Parathyroid adenoma (tissue), 2 donors: ENCODE measurements at regions not wholly inside any gene's neighbourhood (a gene's known extent, or its start where the extent isn't known, plus 50 kb on each side); places are given as distances from the start of the nearest gene placed in this dataset.

ENCODE experiments used
- H2AFZ ChIP-seq: fragments of 300-600 bp; sonication (generic); one replicate; pipeline ENCODE4 v1.7.0; 2017; ENCODE audit warnings: antibody characterized with exemption, mild to moderate bottlenecking
- H3K27ac ChIP-seq: fragments of 300-600 bp; sonication (generic); one replicate; pipeline ENCODE4 v1.7.0; 2017
- H3K27me3 ChIP-seq: fragments of 300-600 bp; sonication (generic); one replicate; pipeline ENCODE4 v1.7.0; 2017; ENCODE audit warnings: low read length; ENCODE audit not compliant: control insufficient read depth, insufficient read depth
- H3K36me3 ChIP-seq: fragments of 300-600 bp; sonication (generic); one replicate; pipeline ENCODE4 v1.7.0; 2017; ENCODE audit warnings: low read length; ENCODE audit not compliant: control insufficient read depth, insufficient read depth
- H3K4me1 ChIP-seq: fragments of 300-600 bp; sonication (generic); one replicate; pipeline ENCODE4 v1.7.0; 2017; ENCODE audit warnings: control low read depth
- H3K4me2 ChIP-seq: fragments of 300-600 bp; sonication (generic); one replicate; pipeline ENCODE4 v1.7.0; 2017; ENCODE audit warnings: low read length
- H3K4me3 ChIP-seq: fragments of 300-600 bp; sonication (generic); one replicate; pipeline ENCODE4 v1.7.0; 2017; ENCODE audit warnings: low read depth, low read length
- H3K79me2 ChIP-seq: fragments of 300-600 bp; sonication (generic); one replicate; pipeline ENCODE4 v1.7.0; 2017; ENCODE audit warnings: control low read depth
- H3K9ac ChIP-seq: fragments of 300-600 bp; sonication (generic); one replicate; pipeline ENCODE4 v1.7.0; 2017; ENCODE audit warnings: mild to moderate bottlenecking
- H3K9me3 ChIP-seq: fragments of 300-600 bp; sonication (generic); one replicate; pipeline ENCODE4 v1.7.0; 2017; ENCODE audit warnings: low read length; ENCODE audit not compliant: control insufficient read depth
- TF ChIP-seq, protein P1 (sequence below): fragments of 300-600 bp; sonication (generic); IDR thresholded peaks from one replicate; pipeline ENCODE4 v1.7.0; 2017; ENCODE audit warnings: antibody characterized with exemption, mild to moderate bottlenecking
- donor health status: primary hyperparathyroidism.

GRCh38 chr5:2432076-2432920, 319.2 kb downstream of the IRX2 start:
- H3K9me3 ChIP-seq = no peaks in the 10 kb centered on the region
- no peaks in the 10 kb centered on the region for H3K36me3 ChIP-seq
- no peak overlapping the region for H3K4me3 ChIP-seq
- TF ChIP-seq, protein P1, sequence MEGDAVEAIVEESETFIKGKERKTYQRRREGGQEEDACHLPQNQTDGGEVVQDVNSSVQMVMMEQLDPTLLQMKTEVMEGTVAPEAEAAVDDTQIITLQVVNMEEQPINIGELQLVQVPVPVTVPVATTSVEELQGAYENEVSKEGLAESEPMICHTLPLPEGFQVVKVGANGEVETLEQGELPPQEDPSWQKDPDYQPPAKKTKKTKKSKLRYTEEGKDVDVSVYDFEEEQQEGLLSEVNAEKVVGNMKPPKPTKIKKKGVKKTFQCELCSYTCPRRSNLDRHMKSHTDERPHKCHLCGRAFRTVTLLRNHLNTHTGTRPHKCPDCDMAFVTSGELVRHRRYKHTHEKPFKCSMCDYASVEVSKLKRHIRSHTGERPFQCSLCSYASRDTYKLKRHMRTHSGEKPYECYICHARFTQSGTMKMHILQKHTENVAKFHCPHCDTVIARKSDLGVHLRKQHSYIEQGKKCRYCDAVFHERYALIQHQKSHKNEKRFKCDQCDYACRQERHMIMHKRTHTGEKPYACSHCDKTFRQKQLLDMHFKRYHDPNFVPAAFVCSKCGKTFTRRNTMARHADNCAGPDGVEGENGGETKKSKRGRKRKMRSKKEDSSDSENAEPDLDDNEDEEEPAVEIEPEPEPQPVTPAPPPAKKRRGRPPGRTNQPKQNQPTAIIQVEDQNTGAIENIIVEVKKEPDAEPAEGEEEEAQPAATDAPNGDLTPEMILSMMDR = no peak
- no peaks in the 10 kb centered on the region for H3K79me2 ChIP-seq
- no peak overlapping the region for H3K27ac ChIP-seq
- H3K27me3 ChIP-seq = no peaks in the 10 kb centered on the region
- no peak overlapping the region for H2AFZ ChIP-seq
- no peak overlapping the region for H3K4me2 ChIP-seq
- H3K9ac ChIP-seq = no peak overlapping the region
- H3K4me1 ChIP-seq = no peaks in the 10 kb centered on the region

DNA sequence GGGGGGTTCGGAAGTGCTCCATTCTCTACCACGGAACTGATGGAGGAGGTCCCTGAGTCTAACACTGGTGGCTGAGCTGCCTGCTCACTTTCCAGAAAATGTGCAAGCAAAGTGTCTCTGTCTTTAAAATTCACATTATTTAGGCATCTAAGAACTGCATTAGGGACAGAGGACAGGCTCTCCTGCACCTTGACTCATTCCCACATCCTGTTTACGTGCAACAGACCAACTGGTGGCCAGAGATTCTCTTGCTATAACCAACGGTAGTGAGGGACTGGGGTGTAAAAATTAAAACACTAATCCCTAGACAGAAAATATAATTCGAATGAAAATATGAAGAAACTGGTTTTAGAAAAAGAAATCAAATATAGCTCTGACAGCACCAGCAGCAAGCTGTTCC, 320.9 kb downstream of the IRX2 start:
- Histone ChIP-seq H3K4me3 (no peak overlapping the region), H3K27ac (no peak overlapping the region), H3K27me3 (no peaks in the 10 kb centered on the region), H3K9me3 (no peaks in the 10 kb centered on the region), H3K9ac (no peak overlapping the region), H3K36me3 (no peaks in the 10 kb centered on the region), H3K79me2 (no peaks in the 10 kb centered on the region), H3K4me2 (no peak overlapping the region), H2AFZ (no peak overlapping the region), H3K4me1 (no peaks in the 10 kb centered on the region)
- TF ChIP-seq, protein P1 = no peak

DNA sequence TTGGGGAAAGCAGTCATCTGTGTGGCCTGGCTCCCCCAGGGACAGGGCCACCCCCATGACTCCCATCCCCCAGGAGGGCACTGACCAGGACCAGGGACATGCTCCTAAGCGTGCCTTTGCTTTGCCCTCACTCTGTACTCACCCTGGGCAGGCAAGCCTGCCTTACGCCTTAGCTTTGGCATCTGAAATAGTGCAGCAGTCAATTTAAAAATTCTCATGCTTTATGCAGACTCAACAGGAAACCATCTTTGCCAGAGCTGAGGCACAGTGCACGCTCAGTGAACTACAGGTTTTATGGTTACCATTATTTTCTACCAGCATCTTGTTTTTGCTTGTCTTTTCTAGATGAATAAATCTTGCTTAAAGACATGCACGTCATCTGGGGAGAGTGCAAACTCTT, 323.5 kb downstream of the IRX2 start:
- Histone ChIP-seq H3K36me3 (no peaks in the 10 kb centered on the region), H3K27ac (no peak overlapping the region), H3K27me3 (no peaks in the 10 kb centered on the region), H3K9ac (no peak overlapping the region), H3K4me3 (no peak overlapping the region), H3K4me1 (no peaks in the 10 kb centered on the region), H3K4me2 (no peak overlapping the region), H2AFZ (no peak overlapping the region), H3K79me2 (no peaks in the 10 kb centered on the region), H3K9me3 (no peaks in the 10 kb centered on the region)
- TF ChIP-seq, protein P1 = no peak

DNA sequence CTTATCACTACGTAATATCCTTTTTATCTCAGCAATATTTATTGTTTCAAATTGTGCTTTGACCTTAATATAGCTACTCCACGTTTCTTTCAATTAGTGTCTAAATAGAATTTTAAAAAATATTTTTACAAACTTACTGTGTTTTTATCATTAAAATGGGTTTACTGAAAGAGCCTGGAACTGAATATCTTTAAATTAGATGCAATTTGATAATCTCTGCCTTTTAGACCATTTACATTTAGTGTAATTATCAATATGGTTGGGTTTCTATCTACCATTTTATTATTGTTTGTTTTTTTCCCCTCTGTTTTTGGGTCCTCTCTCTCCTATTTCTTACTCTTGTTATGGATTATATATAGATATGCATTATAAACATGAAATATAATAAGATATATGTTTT, 327.8 kb downstream of the IRX2 start:
- no peak overlapping the region for H3K9ac ChIP-seq
- H3K79me2 ChIP-seq = no peaks in the 10 kb centered on the region
- TF ChIP-seq, protein P1 = no peak
- no peak overlapping the region for H3K27ac ChIP-seq
- H3K27me3 ChIP-seq = no peaks in the 10 kb centered on the region
- no peak overlapping the region for H3K4me2 ChIP-seq
- no peaks in the 10 kb centered on the region for H3K36me3 ChIP-seq
- H3K4me1 ChIP-seq = no peaks in the 10 kb centered on the region
- no peak overlapping the region for H2AFZ ChIP-seq
- no peaks in the 10 kb centered on the region for H3K9me3 ChIP-seq
- no peak overlapping the region for H3K4me3 ChIP-seq

- no peaks in the 10 kb centered on the region for H3K79me2 ChIP-seq
- H3K27me3 ChIP-seq = no peaks in the 10 kb centered on the region
- no peak overlapping the region for H2AFZ ChIP-seq
- no peak overlapping the region for H3K27ac ChIP-seq
- no peaks in the 10 kb centered on the region for H3K36me3 ChIP-seq
- no peaks in the 10 kb centered on the region for H3K4me1 ChIP-seq
- H3K4me3 ChIP-seq = no peak overlapping the region
- H3K9me3 ChIP-seq = no peaks in the 10 kb centered on the region
- H3K4me2 ChIP-seq = no peak overlapping the region
- TF ChIP-seq, protein P1 = no peak
- H3K9ac ChIP-seq = no peak overlapping the region
Observed at GRCh38 chr5:2417301-2417700, 334.2 kb downstream of the IRX2 start.
